NCI-H524 (cell line): ENCODE measurements at regions not wholly inside any gene's neighbourhood (a gene's known extent, or its start where the extent isn't known, plus 50 kb on each side); places are given as distances from the start of the nearest gene placed in this dataset.

Source experiments
- DNase-seq, 2 experiments: peaks; one replicate each; lab custom pipeline; 2025; lab: John Stamatoyannopoulos, UW

DNA sequence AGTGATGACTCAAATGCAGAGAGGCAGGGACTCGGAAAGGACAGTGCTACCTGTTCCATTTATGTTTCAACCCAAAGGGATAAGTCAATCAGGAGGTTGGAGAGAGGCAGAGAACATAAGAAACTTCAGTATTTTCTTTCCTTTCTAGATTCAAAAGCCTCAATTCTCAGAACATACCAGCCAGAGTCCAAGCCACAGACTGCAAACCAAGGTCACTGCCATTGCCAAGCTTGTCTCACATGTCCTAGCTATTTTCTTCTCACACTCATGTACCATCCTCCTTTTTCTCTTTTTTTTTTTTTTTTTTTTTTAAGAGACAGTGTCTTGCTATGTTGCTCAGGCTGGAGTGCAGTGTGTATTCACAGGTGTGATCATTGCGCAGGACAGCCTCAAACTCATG is 111.7 kb upstream of the AKIP1 start:
- DNase-seq: no peak

DNA sequence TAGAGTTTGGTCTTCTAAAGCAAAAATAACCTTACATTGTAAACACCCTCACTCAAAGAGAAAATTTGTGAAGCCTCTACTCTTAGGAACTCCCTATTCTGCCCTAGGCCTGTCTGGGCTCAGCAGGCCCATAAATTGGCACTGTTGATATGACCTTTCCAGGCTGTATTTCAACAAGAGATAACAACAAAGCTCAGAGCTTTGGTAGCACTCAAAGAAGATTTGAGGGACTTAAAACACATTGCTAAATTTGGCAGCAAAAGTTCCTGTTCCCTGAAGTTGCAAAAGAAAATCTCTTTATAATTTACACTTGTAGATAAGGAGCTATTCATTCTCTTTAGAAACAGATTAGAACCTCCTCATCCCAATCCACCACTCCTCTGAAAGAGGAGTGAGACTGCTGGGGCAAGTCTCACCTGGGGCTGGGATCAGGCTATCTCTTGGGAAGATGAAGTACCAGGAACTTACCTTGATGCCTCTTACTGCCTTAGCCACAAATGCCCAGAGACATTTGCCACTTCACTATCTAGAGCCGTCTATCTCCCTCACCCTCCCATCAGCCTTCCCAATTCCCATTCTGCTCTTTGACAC is 110.4 kb upstream of the AKIP1 start:
- DNase-seq: no peak

DNA sequence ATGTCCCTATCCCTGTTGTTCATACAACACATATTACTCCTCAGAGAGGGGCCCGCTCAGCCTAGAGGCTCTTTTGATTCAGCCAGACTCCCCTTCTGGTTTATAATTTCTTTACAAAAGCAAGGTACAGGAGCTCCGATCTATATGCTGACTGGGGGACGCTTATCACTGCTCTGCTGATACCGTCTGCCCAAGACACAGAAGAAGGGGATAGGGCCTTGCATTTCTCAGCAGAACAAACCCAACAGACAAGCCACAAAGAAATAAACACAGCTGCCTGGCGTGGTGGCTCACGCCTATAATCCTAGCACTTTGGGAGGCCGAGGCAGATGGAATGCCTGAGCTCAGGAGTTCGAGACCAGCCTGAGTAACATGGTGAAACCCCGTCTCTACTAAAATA is 109.9 kb upstream of the AKIP1 start:
- DNase-seq: no peak

DNA sequence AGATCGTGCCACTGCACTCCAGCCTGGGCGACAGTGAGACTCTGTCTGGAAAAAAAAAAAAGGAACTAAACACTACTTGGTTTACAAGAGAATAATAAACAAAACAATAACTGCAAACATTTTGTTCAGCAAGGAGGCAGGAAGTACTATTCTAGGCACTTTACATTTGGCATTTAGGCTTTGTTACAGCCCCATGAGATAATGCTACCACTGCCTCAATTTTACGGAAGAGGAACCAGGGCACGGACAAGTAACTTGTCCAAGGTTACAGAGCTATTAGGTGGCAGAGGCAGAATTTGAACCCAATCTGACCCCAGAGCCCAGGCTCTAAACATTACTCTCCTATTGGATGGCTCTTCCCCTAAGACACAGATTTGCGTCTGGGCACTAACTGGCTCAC is 108.7 kb upstream of the AKIP1 start:
- no peak for DNase-seq

- no peak for DNase-seq
Observed at GRCh38 chr11:8803973-8804372, 107.0 kb upstream of the AKIP1 start.

GRCh38 chr11:8805296-8805695 is 105.7 kb upstream of the AKIP1 start:
- no peak for DNase-seq

GRCh38 chr11:8806974-8807373 is 104.0 kb upstream of the AKIP1 start:
- DNase-seq: no peak

- DNase-seq: no peak
Observed at GRCh38 chr11:8807544-8808225, 103.3 kb upstream of the AKIP1 start.

- DNase-seq: no peak
Observed at GRCh38 chr11:8808226-8808585, 102.8 kb upstream of the AKIP1 start.

DNA sequence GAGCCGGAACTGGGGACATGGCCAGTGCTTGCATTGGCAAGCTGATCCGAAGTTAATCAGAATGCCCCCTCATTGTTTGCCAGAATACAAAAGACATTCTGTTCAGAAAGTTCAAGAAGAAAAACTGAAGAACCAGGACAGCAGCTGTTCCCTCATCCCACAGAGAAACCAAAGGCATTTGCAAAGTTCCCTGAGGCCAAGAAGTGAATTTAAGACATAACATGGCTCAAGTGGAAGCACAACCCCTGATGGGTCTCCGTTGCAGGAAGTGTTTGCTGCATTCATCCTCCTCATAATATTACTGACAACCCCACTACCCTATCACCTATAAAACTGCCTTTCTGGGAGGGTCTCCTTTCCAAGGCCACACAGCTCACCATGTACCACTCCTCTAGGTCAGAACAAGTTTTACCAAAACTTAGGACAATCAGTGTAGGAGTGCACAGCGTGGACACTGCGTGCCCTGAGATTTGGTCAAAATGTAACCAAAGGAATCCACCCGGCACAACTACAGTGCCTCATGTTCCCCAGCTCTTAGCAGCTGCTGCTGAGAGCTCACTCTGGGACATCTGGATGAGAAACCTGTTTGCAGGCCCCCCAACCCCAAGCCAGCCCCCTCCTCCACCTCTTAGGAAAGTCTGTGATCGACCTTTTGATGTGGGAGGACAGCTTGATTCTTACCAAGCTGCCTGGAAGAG is 101.6 kb upstream of the AKIP1 start:
- DNase-seq: no peak

DNA sequence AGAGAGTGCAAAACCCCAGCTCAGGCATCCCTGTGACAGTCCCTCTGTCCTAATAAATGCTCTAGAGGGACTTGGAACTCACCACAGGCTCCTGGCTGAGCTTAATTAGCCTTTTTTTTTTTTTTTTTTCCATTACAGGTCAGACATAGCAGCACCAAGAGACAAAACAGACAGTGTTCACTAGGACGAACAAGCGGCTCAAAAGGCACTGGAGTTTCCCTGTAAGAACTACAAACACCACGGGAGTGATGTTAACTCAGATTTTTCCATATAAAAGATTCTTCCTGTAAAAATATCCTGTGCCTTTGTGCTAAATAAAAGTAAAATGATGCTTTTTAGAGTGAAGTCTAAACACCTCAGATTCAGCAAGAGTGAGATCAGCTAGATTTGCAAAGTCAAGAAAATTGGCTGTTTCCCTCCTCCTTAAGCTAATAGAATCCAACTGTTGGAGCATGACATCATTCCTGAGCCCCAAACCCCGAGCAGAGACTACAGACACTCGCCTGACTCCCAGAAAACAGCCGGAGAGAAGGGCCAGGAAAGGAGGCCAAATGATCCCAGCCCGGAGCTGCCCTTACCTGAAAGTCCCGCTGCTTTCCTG is 101.0 kb upstream of the AKIP1 start:
- no peak for DNase-seq

GRCh38 chr11:8810540-8811301 is 100.3 kb upstream of the AKIP1 start:
- peak; percentile 36 to 76 for DNase-seq

DNA sequence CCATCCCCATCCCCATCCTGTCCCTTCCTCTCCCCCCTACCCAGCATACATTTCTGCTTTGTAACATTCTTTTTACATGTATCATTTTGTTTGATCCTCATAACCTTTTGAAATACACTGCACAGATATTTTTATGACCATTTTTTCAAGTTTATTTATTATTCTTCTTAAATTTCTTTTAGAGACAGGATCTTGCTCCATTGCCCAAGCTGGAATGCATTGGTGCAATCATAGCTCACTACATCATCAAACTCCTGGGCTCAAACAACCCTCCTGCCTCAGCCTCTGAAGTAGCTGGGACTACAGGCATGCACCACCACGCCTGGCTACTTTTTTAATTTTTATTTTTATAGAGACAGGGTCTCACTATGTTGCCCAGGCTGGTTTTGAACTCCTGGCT is 99.4 kb upstream of the AKIP1 start:
- DNase-seq: no peak

GRCh38 chr11:8812438-8812837 is 98.6 kb upstream of the AKIP1 start:
- no peak for DNase-seq

DNA sequence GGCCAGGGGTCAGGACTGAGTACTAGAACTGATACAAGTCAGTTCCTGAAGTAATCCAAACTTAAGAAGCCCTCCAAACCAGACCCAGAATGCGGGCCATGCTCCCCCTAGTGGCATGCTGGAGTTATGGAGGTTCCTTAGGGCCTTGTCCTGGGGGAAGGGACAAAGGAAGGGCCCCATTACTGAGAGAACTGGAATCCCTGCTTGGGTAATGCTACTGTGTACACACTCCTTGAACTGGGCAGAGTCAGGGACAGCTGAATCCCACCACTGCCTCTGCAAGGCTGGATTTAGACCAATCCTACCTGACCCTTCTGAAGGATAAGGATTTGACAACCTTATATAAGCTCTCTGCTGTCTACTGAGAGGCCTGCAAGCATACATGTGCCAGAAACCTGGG is 97.3 kb upstream of the AKIP1 start:
- peak; percentile 85 to 92 for DNase-seq

DNA sequence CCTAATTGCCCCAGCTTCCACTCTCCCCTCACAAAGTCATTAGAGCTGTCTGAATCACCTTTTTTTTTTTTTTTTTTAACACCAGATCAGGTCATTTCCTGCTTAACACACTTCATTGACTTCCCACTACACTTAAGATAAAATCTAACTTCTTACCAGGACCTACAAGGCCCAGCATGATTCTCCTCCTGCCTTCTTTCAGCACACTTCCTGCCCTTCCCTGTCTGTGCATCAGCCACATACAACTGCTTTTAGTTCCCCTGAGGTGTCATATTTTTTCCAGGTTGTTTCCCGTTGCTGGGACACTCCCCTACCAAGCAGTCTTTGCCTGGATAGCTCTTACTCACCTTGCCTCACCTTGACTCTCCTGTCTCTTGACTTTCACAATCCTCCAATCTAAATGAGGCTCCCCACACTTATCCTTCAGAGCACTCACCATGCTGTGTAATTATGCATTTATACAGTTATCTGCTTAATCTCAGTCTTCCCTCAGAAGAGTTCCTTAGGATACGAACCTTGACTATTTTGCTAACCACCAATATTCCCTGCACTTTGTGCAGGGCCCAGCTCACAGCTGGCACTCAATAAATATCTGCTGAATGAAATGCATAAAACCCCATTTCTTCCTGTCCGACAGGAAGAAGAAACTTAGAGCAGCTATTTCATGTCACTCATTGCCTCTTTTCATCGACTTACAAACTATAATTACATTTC is 96.6 kb upstream of the AKIP1 start:
- DNase-seq: no peak

- no peak for DNase-seq
Observed at GRCh38 chr11:8814923-8815240, 96.1 kb upstream of the AKIP1 start.

GRCh38 chr11:8818421-8818820 is 92.6 kb upstream of the AKIP1 start:
- DNase-seq: no peak

- DNase-seq: no peak
Observed at GRCh38 chr11:8820401-8820800, 90.6 kb upstream of the AKIP1 start.

GRCh38 chr11:8822469-8822868 is 88.5 kb upstream of the AKIP1 start:
- no peak for DNase-seq

DNA sequence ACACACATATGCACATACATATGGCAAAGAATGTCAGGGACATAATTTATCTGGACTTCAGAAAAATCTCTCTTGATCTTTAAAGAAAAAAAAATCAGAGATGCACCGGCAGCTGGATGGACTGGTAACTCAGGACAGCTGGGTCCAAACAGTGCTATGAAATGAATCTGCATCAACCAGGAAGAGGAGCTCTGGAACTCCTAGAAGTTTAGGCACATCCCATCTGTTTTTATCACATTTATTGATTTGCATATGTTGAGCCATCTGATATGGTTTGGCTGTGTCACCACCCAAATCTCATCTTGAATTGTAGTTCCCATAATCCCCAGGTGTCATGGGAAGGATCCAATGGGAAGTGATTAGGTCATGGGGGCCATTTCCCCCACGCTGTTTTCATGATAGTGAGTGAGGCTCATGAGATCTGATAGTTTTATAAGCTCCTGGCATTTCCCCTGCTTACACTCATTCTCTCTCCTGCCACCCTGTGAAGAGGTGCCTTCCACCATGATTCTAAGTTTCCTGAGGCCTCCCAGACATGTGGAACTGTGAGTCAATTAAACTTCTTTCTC is 87.7 kb upstream of the AKIP1 start:
- peak in 1 of 2 experiments; percentile 35 for DNase-seq
